Glomerular endothelial cell (primary cell): ENCODE measurements at regions not wholly inside any gene's neighbourhood (a gene's known extent, or its start where the extent isn't known, plus 50 kb on each side); places are given as distances from the start of the nearest gene placed in this dataset.
A peak's percentile ranks its signal among the peaks of the same experiment; 100 is the strongest.
"Not testable (repeated sequence)": the region's sequence is repeated elsewhere in the genome, so short reads cannot be mapped to it uniquely, and the experiment has no call there.

Source experiments
- DNase-seq: peaks from one replicate; pipeline ENCODE4 v3.0.0-alpha.2; 2011; ENCODE audit warnings: low read depth, low spot score; ENCODE audit errors: extremely low read depth

DNA sequence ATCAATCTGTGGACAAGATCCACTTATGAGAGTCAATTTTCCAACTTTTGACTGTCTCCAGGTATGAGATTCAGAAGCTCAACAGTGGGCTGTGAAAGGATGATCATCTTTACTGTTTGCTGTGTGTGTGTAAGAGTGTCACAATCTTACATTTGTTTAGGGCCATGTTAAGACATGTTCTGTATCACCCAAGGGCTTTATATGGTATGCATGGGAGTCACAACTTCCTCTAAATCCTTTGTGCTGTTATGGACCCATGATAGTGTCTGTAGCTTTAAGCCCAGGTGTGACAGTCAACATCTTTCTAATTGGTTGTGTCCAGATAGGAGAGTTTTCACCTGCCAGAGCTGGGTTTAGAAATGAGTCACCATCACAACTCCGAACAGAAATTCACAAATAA is 70.2 kb downstream of the ZNF726 start:
- DNase-seq, result not testable (repeated sequence)

DNA sequence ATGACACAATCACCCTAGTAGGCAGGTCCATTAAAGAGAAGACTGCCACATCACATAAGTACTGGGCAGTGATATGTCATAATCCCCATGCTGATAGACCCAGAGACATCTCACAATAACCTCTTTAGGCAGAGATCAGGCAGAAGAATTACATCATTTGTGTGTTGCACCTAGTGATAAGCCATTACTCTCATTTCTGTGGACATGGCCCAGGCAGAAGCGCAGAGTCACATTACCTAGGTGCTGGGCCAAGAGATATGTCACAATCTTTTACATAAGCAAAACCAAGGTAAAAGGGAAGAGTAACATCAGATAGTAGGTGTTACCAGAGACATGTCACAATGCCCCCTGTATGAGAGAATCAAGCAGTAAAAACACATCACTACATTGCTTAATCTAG is 71.9 kb downstream of the ZNF726 start:
- no peak for DNase-seq

DNA sequence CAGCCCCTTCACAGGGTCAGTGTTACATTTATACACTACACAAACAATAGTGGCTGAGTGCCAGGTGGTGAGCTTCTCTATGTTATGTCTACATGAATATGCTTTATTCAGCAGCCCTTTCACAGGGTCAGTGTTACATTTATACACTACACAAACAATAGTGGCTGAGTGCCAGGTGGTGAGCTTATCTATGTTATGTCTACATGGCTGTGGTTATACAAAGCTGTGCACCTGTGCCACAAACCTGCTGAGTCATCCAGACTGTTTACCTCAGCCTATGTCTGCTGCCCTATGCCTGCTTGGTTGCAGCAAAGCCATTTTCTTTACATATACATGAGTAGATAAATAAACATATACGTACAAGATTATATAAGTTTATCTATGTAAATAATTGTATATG is 76.5 kb downstream of the ZNF726 start:
- no peak for DNase-seq

DNA sequence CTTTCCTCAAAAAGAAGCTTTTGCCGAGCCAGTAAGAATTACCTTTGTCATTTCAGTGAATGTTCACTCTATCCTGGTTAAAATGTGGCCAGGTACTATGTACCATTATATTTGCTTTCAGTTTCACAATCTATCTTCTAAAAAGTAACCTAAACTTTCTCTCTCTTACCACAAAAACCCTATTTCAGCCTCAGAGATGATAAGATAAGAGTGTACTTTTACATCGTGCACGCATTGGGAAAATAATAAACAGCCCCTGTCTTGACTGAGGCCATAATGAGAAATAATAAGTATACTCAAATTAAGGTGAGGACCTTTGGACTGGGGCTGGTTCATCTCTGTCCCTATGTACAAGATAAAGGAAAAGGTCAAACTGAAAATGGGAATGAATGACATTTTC is 77.7 kb downstream of the ZNF726 start:
- no peak for DNase-seq

DNA sequence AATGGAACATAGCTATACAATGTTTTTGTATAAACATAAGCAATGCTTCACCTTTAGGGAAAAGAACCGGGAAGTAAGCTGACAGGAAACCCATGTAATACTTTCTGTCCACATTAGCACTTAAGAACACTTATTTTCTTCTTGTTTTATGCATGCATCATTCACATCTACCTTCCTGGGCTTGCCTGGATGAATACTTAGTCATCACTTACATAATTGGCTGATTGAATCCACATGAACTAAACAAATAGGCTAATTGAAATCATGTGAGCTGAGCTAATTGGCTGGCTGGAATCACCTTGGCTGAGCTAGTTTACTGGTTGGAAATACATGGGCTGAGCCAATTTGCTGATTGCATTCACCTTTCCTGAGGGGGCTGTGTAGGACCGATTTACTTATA is 78.8 kb downstream of the ZNF726 start:
- no peak for DNase-seq

DNA sequence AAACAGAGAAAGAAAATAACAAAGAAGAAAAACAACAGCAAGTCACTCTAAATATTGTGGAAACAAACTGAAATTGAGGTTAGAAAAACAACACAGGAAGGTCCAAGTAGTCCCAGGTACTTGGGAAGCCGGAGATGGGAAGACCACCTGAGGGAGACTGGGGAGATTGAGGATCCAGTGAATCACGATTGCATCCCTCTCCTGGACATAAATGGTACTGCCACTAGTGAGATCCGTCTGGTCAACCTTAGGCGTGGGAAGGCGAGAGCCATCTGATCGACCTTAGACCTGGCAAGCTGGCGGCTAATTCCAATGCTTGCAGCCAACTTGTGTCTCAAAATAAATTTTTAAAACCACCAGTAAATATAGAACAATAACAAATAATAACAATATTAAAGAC is 81.9 kb downstream of the ZNF726 start:
- no peak for DNase-seq

DNA sequence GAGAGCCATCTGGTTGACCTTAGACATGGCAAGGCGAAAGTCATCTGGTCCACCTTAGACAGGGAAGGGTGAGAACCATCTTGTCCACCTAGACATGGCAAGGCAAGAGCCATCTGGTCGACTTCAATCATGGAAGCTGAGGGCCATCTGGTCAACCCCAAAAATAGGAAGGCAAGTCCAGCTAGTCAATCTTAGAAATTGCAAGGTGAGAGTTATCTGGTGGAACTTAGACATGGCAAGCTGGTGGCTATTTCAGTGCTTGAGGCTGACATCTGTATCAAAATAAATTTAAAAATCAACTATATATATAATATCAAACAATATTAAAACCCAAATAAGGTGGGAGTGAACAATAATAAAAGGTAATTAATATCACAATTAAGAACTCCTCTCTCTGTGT is 83.9 kb downstream of the ZNF726 start:
- DNase-seq, result no peak

DNA sequence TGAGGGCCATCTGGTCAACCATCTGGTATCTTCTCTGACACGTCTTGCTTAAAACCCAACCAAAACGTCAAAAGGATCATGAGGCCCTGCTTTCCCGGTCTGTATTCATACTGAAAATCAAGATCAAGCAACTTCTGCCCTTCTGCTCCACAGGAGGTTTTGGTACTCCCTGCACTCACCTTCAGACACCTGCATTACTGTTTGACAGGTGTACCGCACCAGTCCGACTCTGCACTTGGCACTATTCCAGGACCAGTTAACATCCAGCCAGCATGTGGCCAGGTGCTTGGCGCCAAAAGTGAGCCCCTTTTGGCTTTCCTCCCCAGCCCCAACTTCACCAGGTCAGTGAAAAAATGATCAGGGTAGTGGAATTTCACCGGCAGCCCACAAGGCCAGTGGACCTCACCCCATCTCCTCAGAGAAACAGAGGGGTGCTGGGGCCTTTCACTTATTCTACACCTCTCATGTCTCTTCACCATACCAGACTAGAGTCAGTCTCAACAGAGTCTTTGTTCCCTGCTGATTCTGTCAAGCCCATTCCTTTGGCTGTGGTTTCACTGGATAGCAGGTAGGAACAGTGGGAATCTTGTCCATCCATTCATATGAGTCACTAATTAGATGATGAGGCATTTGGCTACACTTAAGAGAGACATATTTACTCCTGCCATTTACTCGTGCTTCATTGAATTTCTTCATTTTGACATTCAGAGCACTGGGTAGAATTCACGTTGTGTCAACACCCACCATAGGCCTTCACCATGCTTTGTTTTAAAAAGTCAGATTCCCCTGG is 85.3 kb downstream of the ZNF726 start:
- DNase-seq, result no peak

DNA sequence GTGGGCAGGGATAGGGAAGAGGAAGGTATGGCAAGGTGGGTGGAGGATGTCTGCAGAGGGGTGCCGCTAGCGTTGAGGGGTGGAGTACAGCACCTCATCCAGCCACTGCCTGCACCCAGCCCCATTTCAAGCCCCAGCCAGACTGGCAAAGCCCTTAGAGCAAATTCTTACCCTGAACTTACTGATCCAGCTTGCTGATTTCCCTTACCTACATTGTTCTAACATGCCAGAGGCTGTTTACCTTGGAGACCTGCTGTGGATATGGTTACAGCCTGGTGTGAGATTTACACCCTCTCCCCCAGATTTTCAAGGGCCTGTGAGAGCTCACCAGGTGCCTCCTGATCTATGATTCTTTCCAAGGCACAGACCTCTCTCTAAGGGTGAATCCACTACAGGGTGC is 86.0 kb downstream of the ZNF726 start:
- no peak for DNase-seq

DNA sequence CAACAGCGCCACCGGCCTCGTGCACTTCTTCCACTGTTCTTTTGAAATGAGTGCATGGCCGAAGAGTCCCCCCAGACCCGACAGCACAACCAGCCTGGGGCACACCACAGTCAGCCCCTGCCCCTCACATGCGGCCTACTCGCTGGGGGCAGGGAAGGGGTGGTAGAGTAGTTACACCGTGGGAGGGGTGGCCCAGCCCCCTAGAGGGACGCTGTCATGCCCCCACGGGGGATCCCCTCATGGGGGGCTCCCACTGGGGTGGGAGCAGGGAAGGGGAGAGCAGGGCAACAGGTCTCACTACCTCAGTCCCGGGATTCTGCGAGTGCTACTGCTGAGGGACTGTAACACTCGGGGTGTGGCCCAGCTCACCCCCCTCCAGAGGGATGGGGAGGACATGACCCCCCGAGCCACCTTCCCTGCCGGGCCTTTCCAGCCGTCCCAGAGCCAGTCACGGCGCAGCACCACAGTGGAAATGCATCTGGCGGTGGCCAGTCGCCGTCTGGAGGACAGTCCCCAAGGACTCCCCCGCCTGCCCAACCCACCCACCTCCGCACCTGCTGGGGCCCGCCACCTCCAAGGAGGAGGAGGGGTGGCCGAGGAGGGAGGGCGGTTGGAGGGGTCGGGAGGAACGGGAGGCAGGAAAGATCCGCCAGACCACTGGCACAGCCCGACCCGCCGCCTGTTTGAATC is 84.6 kb upstream of the ZNF254 start:
- no peak for DNase-seq

DNA sequence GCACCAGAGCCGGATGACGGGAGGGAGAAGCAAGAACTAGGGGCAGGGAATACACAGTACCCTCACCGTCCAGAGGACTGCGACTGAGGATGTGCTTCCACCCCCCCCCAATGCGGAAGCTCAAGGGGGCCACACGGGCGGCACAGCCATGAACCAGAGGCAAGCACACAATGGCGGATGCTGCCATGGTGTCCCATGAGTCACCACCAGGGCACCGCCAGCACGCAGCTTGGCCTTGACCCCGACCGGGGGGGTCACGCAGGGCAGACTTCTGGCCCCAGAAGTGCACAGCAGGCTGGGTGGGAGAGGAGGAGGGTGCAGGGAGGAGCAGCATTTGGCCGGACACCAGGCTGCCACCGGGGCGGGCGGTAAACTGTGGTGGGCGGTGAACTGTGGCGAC is 83.5 kb upstream of the ZNF254 start:
- no peak for DNase-seq

DNA sequence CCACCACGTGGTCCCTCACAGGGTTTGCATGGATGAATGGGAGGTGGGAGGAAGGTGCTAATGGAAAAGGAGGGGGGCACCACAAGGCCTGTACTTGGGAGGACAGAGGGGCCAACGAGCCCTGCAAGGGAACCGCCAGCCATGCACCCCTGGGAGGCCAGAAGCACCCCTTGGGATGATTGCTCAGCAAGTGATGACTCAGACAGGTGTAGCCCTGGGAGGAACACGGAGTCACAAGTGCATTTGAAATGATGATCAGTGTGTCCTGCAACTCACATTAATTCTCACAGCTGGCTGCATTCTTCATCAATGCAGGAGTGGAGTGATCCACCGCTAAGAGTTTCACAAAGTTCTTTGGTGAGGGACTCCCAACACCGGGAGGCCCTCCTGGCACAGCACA is 82.8 kb upstream of the ZNF254 start:
- no peak for DNase-seq

DNA sequence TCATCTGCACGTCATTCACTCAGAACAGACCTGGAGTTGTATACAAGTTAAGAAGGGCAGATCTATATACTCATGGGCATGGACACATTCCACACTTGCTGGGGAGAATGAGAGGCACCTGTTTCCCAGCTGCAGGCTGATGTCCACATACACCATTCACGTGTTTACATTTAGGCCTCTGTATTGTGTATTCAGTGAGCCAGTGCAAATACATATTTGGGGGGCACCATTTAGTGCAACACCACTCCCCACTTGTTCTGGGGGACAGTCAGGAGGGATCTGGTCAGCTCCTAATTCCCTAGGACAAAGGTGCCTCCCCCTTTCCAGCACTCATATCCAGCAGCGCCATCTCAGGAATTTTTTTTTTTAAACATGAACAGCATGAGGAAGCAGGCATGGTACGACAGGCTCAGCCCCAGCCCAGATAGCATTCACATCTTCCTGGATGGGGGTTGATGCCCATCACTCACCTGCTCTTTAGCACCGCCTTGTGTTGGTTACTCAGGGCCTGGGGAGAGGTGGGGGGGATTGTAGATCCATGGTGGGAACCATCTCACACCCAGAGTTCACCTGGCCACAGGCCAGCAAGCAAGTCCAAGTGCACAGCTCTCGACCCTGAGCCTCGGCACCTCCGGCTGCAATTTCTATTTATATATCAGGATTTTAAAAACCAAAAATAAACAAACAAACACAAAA is 56.9 kb upstream of the ZNF254 start:
- DNase-seq, result no peak

DNA sequence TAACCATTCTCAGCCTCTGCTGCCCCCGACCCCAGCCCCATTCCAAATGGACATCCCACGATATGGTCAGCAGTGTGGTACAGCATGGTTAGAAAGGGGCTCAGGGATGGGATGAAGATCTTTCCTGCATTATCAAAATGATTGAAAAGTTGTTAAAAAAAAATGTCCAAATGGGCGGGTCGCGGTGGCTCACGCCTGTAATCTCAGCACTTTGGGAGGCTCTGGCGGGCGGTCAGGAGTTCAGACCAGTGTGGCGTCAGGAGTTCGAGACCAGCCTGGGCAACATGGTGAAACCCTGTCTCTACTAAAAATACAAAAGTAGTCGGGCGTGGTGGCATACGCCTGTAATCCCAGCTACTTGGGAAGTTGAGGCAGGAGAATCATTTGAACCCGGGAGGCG is 54.3 kb upstream of the ZNF254 start:
- no peak for DNase-seq

DNA sequence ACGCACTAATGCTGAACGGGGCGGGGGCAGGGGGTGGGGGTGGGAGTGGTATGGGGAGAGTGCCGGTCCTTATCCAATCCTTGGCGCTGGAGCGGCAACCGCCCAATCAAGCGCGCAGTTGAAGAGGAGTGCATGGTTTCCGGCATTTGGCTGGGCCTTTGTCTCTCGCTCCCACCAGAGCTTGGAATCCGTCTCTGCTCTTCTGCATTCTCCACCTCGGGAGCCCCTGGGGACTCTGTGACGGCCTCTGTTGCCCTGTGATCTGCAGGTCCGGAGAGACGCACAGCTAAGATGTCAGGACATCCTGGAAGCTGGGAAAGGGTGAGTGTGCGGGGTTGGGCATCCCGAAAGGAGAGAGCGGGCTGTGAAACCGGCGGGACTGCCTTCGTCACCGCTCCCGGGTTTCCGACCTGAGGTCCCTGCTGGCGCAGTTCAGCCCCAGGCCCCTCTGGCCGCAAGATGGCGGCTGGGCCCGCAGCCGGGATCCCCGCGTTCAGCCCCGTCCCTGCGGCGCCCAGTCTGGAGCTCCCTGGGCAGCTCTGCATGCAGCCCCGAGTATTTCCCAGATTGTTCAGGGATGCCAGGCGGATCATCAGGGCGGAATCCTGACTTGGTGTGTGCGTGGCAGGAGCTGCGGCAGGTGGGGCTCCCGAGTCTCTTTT is 53.6 kb upstream of the ZNF254 start:
- peak; percentile 77 for DNase-seq

DNA sequence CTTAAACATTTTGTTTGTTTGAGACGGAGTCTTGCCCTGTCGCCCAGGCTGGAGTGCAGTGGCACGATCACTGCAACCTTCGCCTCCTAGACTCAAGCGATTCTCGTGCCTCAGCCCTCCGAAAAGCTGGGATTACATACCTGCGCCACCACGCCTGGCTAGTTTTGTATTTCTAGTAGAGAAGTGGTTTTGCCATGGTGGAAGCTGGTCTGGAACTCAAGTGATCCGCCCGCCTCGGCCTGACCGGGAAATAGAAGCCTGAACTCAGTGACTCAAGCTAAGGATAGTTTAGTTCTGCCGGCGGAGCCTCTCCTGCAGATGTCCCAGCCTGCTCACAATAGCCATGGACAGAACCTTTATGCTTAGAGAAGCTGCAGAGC is 53.0 kb upstream of the ZNF254 start:
- DNase-seq, result peak; percentile 27

DNA sequence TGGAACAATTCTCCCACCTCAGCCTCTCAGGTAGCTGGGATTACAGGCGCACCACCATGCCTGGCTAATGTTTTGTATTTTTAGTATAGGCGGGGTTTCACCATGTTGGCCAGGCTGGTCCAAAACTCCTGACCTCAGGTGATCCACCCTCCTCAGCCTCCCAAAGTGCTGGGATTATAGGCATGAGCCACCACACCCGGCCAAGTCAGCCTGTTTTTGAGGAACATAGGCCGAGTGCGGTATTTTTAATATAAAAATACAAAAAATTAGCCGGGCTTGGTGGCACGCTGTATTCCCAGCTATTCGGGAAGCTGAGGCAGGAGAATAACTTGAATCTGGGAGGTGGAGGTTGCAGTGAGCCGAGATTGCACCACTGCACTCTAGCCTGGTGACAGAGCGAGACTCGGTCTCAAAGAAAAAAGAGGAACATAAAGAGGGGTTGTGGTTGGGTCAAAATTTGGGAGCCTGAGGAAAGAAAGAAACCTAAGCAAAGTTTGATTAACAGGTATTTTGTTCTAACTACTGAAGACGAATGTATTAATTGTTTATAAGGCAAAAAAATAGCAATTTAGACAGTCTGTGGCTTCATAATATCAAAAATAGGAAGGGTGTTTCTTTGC is 51.6 kb upstream of the ZNF254 start:
- not testable (repeated sequence) for DNase-seq
